H1 (cell line): ENCODE measurements at regions not wholly inside any gene's neighbourhood (a gene's known extent, or its start where the extent isn't known, plus 50 kb on each side); places are given as distances from the start of the nearest gene placed in this dataset. TPM values are rescaled to one million over a fixed set of nuclear protein-coding genes. Genes with fewer than 3 reads are reported as not detected.

Experiments
- microRNA-seq, 2 experiments: library from miRNA; unstranded; fragments of <30 nt; microRNA quantifications; one replicate each; pipeline versions ENCODE4 to v1.2.0, GENCODE V29; 2016 to 2020; ENCODE audit warnings: borderline microRNAs expressed in 2 of 2, borderline number of aligned reads in 2 of 2, borderline replicate concordance in 1 of 2
- small RNA-seq: library from polyadenylated mRNA; stranded (forward); fragments of <200 nt; extraction: miRNeasy Mini kit (QIAGEN cat#:217004); gene quantifications from one replicate; pipeline ENCODE3, GENCODE V24; 2013; ENCODE audit not compliant: insufficient read depth

Small RNAs in the stretch of these regions (microRNA-seq; reads per million reads assigned to microRNA genes)
- gene MIR4693 = 0 reads per million in 2 experiments

Small RNAs in the stretch of these regions (small RNA-seq; reads per million reads assigned to genes)
- gene MIR4693 = not detected
